ENCODE measurements at regions not wholly inside any gene's neighbourhood (a gene's known extent, or its start where the extent isn't known, plus 50 kb on each side); places are given as distances from the start of the nearest gene placed in this dataset.
"Not testable (repeated sequence)": the region's sequence is repeated elsewhere in the genome, so short reads cannot be mapped to it uniquely, and the experiment has no call there.

GRCh38 chr16:47921535-47921934 lies 234.3 kb downstream of the ABCC12 start:
- no peak for DNase-seq (ENCODE audit: extremely low read depth in 1 of 2, low read depth in 1 of 2)

GRCh38 chr16:47920709-47921108 lies 235.1 kb downstream of the ABCC12 start:
- no peak for DNase-seq (ENCODE audit: extremely low read depth in 1 of 2, low read depth in 1 of 2)

- no peak for DNase-seq (ENCODE audit: extremely low read depth in 1 of 2, low read depth in 1 of 2)
Observed at GRCh38 chr16:47917118-47917517, 238.7 kb downstream of the ABCC12 start.

GRCh38 chr16:47916266-47916665 lies 239.5 kb downstream of the ABCC12 start:
- DNase-seq (ENCODE audit: extremely low read depth in 1 of 2, low read depth in 1 of 2), result no peak

GRCh38 chr16:47907109-47907508 lies 248.7 kb downstream of the ABCC12 start:
- DNase-seq (ENCODE audit: extremely low read depth in 1 of 2, low read depth in 1 of 2), result no peak

DNA sequence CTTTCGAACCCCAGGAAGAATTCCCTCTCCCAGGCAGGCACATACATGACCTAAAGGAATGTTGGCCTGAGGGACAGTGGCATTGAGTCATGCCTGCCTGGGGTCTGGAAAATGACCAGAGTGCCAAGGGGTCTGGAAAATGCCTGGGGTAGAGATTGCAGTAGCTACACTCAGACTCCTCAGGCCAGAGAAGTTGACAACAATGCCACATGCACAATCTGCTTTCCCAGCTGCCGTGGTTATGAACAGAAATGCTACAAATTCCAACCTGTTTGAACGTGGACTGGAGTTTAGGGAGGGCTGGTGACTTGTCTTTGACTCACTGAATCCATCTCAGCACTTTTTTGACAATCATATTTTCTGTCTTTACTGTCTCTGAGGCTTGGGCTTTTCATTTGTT lies 250.0 kb downstream of the ABCC12 start:
- DNase-seq (ENCODE audit: extremely low read depth in 1 of 2, low read depth in 1 of 2), result no peak

DNA sequence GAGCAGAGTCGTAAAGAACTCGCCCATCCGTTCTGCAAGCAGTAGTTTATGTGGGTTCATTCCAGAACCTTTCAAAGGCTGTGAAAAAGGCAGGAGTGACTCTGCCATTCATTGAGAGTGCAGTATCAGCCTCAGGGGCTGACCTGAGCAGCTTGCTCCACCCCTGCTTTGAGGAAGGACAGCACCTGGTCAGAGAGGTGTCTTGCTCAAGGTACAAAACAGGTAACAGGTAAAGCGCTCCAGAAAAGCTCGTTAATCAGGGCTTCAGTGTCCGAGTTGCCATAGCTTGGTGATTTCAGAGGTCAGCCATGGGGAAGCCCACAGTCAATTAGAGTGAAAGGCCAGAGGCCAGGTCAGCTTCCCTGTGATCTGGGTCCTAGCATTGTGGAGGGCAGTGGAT lies 251.1 kb downstream of the ABCC12 start:
- DNase-seq (ENCODE audit: extremely low read depth in 1 of 2, low read depth in 1 of 2), result no peak

- no peak for DNase-seq (ENCODE audit: extremely low read depth in 1 of 2, low read depth in 1 of 2)
Observed at GRCh38 chr16:47903470-47903869, 252.3 kb downstream of the ABCC12 start.

- DNase-seq (ENCODE audit: extremely low read depth in 1 of 2, low read depth in 1 of 2), result not testable (repeated sequence)
Observed at GRCh38 chr16:47897105-47897504, 258.7 kb downstream of the ABCC12 start.

GRCh38 chr16:47895146-47895545 lies 260.6 kb downstream of the ABCC12 start:
- no peak for DNase-seq (ENCODE audit: extremely low read depth in 1 of 2, low read depth in 1 of 2)

DNA sequence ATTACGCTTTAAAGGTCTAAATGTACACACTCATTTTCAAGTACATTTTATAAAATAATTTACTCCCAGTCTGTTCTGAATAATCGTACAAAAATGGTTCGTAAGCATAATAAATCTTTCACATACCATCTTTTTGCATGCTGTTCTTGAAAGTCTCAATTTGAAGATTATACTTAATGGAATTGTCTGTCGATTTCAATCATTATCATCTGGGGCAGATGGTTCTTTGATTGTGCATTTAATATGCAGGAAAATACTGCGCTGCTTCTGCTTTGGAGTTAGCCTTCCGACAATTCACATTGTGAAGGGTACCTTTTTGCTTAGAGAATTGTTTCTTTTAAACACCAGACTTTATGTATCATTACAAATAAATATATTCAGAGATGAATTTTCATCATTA lies 262.8 kb downstream of the ABCC12 start:
- no peak for DNase-seq (ENCODE audit: extremely low read depth in 1 of 2, low read depth in 1 of 2)

- DNase-seq (ENCODE audit: extremely low read depth in 1 of 2, low read depth in 1 of 2), result no peak
Observed at GRCh38 chr16:47888734-47889133, 267.1 kb downstream of the ABCC12 start.

GRCh38 chr16:47888142-47888541 lies 267.7 kb downstream of the ABCC12 start:
- no peak for DNase-seq (ENCODE audit: extremely low read depth in 1 of 2, low read depth in 1 of 2)

- no peak for DNase-seq (ENCODE audit: extremely low read depth in 1 of 2, low read depth in 1 of 2)
Observed at GRCh38 chr16:47887496-47887895, 268.3 kb downstream of the ABCC12 start.

DNA sequence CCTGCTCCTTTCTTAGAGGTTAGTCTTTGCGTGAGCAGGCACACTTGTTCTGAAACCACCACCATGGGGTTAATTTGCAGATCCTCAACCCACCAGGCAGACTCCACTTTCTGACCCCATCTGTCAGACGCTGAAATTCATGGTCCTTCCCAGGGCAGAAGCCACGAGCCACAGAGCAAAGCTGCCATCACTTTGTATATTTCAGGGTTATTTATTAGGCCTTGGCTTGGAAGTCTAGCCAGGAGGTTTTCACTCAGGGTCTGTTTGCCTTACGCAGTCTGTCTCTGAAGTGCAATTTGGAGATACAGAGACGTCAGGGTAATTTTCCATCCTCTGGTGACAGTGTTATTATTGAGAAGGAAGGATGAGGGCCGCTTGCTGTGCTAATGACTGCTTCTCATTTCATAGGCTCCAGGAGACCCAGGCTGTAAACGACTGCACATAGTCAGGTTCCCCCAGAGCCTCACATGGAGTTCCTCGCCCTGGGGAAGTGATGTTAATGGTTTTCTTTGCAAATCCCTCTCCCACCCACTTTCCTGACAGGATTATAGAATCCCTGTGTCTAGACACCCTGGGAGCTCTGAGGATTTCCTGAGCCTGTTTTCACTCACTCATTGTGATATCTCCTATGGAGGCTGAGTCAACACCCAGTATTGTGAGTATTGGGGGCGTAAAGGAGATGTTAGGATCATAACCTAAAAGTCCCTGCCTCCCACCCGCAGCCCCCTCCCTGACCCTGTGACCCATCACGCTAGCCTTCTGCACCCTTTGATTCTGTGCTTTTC lies 269.0 kb downstream of the ABCC12 start:
- no peak for DNase-seq (ENCODE audit: extremely low read depth in 1 of 2, low read depth in 1 of 2)

- no peak for DNase-seq (ENCODE audit: extremely low read depth in 1 of 2, low read depth in 1 of 2)
Observed at GRCh38 chr16:47886139-47886538, 269.7 kb downstream of the ABCC12 start.

DNA sequence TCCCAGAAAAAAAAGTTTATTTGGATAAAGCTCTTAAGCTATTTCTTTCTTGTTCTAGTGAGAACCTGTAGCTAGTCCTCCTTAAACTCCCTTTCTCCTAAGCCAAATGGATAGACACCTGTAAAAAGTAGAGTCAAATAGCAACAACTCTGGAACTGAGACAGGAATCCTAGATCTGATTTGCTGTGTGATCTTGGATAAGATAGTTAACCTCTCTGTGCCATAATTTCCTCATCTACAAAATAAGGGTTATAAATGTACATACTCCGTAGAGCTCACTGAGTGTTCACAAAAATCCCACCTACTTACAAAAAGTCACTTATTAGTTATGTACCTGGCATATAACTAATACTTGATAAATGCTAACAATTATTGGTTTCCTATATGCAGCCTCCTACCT lies 270.3 kb downstream of the ABCC12 start:
- no peak for DNase-seq (ENCODE audit: extremely low read depth in 1 of 2, low read depth in 1 of 2)

GRCh38 chr16:47884116-47884725 lies 271.6 kb downstream of the ABCC12 start:
- no peak for DNase-seq (ENCODE audit: extremely low read depth in 1 of 2, low read depth in 1 of 2)

DNA sequence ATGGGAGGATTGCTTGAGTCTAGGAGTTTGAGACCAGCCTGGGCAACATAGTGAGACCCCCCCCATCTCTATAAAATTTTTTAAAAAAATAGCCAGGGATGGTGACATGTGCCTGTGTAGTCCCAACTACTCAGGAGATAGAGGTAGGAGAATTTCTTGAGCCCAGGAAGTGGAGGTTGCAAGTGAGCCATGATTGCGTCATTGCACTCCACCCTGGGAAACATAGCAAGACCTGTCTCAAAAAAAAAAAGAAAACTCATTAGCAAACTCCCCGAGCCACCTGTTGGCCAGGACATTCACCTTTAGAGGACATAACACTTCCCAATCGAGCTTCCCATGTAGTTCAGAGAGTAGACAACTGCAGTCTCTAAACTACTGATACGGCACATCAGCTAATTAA lies 274.2 kb downstream of the ABCC12 start:
- DNase-seq (ENCODE audit: extremely low read depth in 1 of 2, low read depth in 1 of 2), result no peak

DNA sequence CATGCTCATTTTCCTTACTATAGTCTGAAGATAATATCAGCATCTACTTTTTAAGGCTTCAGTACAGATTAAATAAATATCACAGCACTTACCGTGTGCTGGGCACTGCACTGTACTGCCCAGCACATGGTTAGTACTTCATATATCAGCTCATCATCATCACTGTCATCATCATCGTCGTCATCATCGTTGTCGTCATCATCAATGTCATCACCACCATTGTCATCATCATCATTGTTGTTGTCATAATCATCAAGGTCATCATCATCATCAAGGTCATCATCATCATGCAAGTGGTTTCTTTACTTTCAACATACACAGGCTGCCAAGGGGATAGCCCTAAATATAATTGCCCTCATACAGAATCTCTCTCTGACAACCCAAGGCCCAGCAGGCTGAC lies 275.1 kb downstream of the ABCC12 start:
- no peak for DNase-seq (ENCODE audit: extremely low read depth in 1 of 2, low read depth in 1 of 2)

GRCh38 chr16:47877166-47877565 lies 278.6 kb downstream of the ABCC12 start:
- no peak for DNase-seq (ENCODE audit: extremely low read depth in 1 of 2, low read depth in 1 of 2)

GRCh38 chr16:47876511-47876910 lies 279.3 kb downstream of the ABCC12 start:
- no peak for DNase-seq (ENCODE audit: extremely low read depth in 1 of 2, low read depth in 1 of 2)

DNA sequence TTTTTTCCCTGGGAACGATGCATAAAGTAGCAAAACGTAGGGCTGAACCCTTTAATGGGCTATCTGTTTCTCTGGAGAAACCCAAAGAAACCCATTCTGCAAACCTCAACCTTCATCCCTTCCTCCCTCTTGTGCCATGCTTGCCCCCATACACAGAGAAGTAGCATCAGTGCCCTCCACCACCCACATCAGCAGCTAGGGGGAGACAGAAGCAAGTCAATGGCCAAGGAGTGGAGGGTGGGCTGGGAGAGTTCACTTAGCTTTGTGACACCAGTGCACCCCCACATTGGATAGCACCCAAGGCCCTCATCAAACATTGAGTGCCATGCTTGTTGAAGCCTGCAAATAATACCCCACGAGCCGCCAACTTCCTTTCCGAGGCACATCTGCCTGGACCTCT lies 282.4 kb downstream of the ABCC12 start:
- DNase-seq (ENCODE audit: extremely low read depth in 1 of 2, low read depth in 1 of 2), result no peak

All from stimulated activated CD8-positive, alpha-beta memory T cell treated with anti-CD3 and anti-CD28 coated beads, Interleukin-7, amount 100 ng/mL, for 48 hours (primary cell).